Hepatocyte (in vitro differentiated cells): ENCODE measurements at regions not wholly inside any gene's neighbourhood (a gene's known extent, or its start where the extent isn't known, plus 50 kb on each side); places are given as distances from the start of the nearest gene placed in this dataset.
A peak's percentile ranks its signal among the peaks of the same experiment; 100 is the strongest.

Source experiments
- DNase-seq: peaks from one replicate; pipeline ENCODE4 v3.0.0-alpha.2; 2016; ENCODE audit warnings: low spot score
- H2AFZ ChIP-seq: fragments of 200-600 bp; sonication (generic); 2 replicates; pipeline ENCODE4 v1.6.0; 2016; ENCODE audit warnings: antibody characterized with exemption, mild to moderate bottlenecking
- H3K27ac ChIP-seq: fragments of 200-600 bp; sonication (generic); 2 replicates; pipeline ENCODE4 v1.5.1; 2016; ENCODE audit warnings: mild to moderate bottlenecking
- H3K27me3 ChIP-seq: fragments of 200-600 bp; sonication (generic); 2 replicates; pipeline ENCODE4 v1.6.1; 2016
- H3K36me3 ChIP-seq: fragments of 200-600 bp; sonication (generic); replicated peaks from 2 replicates; pipeline ENCODE4 v1.5.1; 2016; ENCODE audit warnings: low read depth; ENCODE audit not compliant: insufficient read depth
- H3K4me1 ChIP-seq: fragments of 200-600 bp; sonication (generic); 2 replicates; pipeline ENCODE4 v1.5.1; 2016; ENCODE audit warnings: mild to moderate bottlenecking, moderate library complexity; ENCODE audit not compliant: insufficient read depth
- H3K4me2 ChIP-seq: fragments of 200-600 bp; sonication (generic); 2 replicates; pipeline ENCODE4 v1.6.0; 2016
- H3K4me3 ChIP-seq: fragments of 200-600 bp; sonication (generic); 2 replicates; pipeline ENCODE4 v1.5.1; 2016; ENCODE audit warnings: mild to moderate bottlenecking
- H3K79me2 ChIP-seq: fragments of 200-600 bp; sonication (generic); 2 replicates; pipeline ENCODE4 v1.6.0; 2017; ENCODE audit warnings: mild to moderate bottlenecking
- H3K9me2 ChIP-seq: fragments of 200-600 bp; sonication (generic); replicated peaks from 2 replicates; pipeline ENCODE4 v1.6.0; 2017; ENCODE audit warnings: mild to moderate bottlenecking; ENCODE audit not compliant: insufficient read depth
- H3K9me3 ChIP-seq: fragments of 200-600 bp; sonication (generic); 2 replicates; pipeline ENCODE4 v1.5.1; 2016; ENCODE audit warnings: low read depth, mild to moderate bottlenecking
- H4K20me1 ChIP-seq: fragments of 200-600 bp; sonication (generic); 2 replicates; pipeline ENCODE4 v1.6.0; 2016; ENCODE audit warnings: mild to moderate bottlenecking; ENCODE audit not compliant: insufficient read depth, poor library complexity, severe bottlenecking
- CTCF ChIP-seq: fragments of 200-600 bp; sonication (generic); IDR thresholded peaks from 2 replicates; pipeline ENCODE4 v1.5.1; 2016; ENCODE audit warnings: antibody characterized with exemption, mild to moderate bottlenecking; ENCODE audit not compliant: poor library complexity
- EZH2 ChIP-seq: fragments of 200-600 bp; sonication (generic); IDR thresholded peaks from 2 replicates; pipeline ENCODE4 v1.6.1; 2016; ENCODE audit warnings: antibody characterized with exemption, mild to moderate bottlenecking, borderline replicate concordance
- EZH2phosphoT487 ChIP-seq: fragments of 200-600 bp; sonication (generic); IDR thresholded peaks from one replicate; pipeline ENCODE4 v1.6.1; 2018; ENCODE audit warnings: antibody characterized with exemption, mild to moderate bottlenecking, low read depth, moderate library complexity; ENCODE audit not compliant: unreplicated experiment, severe bottlenecking
- WGBS: methylation state at CpG from one replicate; pipeline ENCODE4 v1.1.6; 2016; ENCODE audit warnings: low lambda C conversion rate; ENCODE audit errors: missing lambda C conversion rate; 5-methylcytosine and 5-hydroxymethylcytosine counted together

GRCh38 chr1:87965193-87965592, 636.5 kb downstream of the LMO4 start:
- no peaks in the 10 kb centered on the region for H3K9me2 ChIP-seq
- WGBS = 88% methylated on average over 5 of the region's 5 CpGs
- no peaks in the 10 kb centered on the region for H4K20me1 ChIP-seq
- no peak for DNase-seq
- H3K4me2 ChIP-seq = no peak overlapping the region
- no peak overlapping the region for H3K4me3 ChIP-seq
- no peak for TF ChIP-seq EZH2phosphoT487
- no peak for TF ChIP-seq CTCF
- TF ChIP-seq EZH2 = no peak
- H3K27ac ChIP-seq = no peak overlapping the region
- no peaks in the 10 kb centered on the region for H3K9me3 ChIP-seq
- H3K4me1 ChIP-seq = peaks cover 4% of the 10 kb centered on the region
- H2AFZ ChIP-seq = no peak overlapping the region
- no peaks in the 10 kb centered on the region for H3K79me2 ChIP-seq
- H3K36me3 ChIP-seq = no peaks in the 10 kb centered on the region
- H3K27me3 ChIP-seq = no peaks in the 10 kb centered on the region

- H4K20me1 ChIP-seq = no peaks in the 10 kb centered on the region
- WGBS = 45% methylated on average over 4 of the region's 4 CpGs
- no peaks in the 10 kb centered on the region for H3K9me2 ChIP-seq
- H3K27me3 ChIP-seq = no peaks in the 10 kb centered on the region
- TF ChIP-seq CTCF = no peak
- DNase-seq = peak; percentile 17
- no peaks in the 10 kb centered on the region for H3K9me3 ChIP-seq
- H3K4me2 ChIP-seq = no peak overlapping the region
- peak overlapping the region; percentile 30 for H3K27ac ChIP-seq
- H3K79me2 ChIP-seq = no peaks in the 10 kb centered on the region
- no peak overlapping the region for H3K4me3 ChIP-seq
- no peak overlapping the region for H2AFZ ChIP-seq
- H3K4me1 ChIP-seq = peaks cover 4% of the 10 kb centered on the region
- no peaks in the 10 kb centered on the region for H3K36me3 ChIP-seq
Measured at GRCh38 chr1:87968197-87968955, 639.7 kb downstream of the LMO4 start.

- no peaks in the 10 kb centered on the region for H3K27me3 ChIP-seq
- TF ChIP-seq EZH2phosphoT487 = no peak
- no peak for TF ChIP-seq EZH2
- no peak for TF ChIP-seq CTCF
- no peak overlapping the region for H3K4me2 ChIP-seq
Measured at GRCh38 chr1:87969040-87969439, 640.4 kb downstream of the LMO4 start.

More at GRCh38 chr1:87969040-87969439, 640.4 kb downstream of the LMO4 start:
- H3K79me2 ChIP-seq = no peaks in the 10 kb centered on the region
- H3K36me3 ChIP-seq = no peaks in the 10 kb centered on the region
- H2AFZ ChIP-seq = no peak overlapping the region
- no peaks in the 10 kb centered on the region for H4K20me1 ChIP-seq
- no peaks in the 10 kb centered on the region for H3K9me3 ChIP-seq
- no peak overlapping the region for H3K4me3 ChIP-seq
- no peak for DNase-seq
- no peaks in the 10 kb centered on the region for H3K9me2 ChIP-seq
- peaks cover 4% of the 10 kb centered on the region for H3K4me1 ChIP-seq
- WGBS = 86% methylated on average over 2 of the region's 2 CpGs
- H3K27ac ChIP-seq = peak overlapping the region; percentile 30
